Central memory CD8-positive, alpha-beta T cell (primary cell): ENCODE measurements at regions not wholly inside any gene's neighbourhood (a gene's known extent, or its start where the extent isn't known, plus 50 kb on each side); places are given as distances from the start of the nearest gene placed in this dataset.

ENCODE experiments used
- ATAC-seq: fragments of 150-1000 bp; cut with Tn5 transposase; replicated peaks from 2 replicates; pipeline ENCODE4 v1.10.0; 2022; ENCODE audit warnings: mild to moderate bottlenecking, moderate FRiP score, moderate number of reproducible peaks; ENCODE audit not compliant: poor library complexity, severe bottlenecking; ENCODE audit errors: extremely low read depth
- DNase-seq, 2 donors: peaks; one replicate each; pipeline ENCODE4 v3.0.0; 2021; ENCODE audit warnings: low spot score in 2 of 2
- H3K27ac Mint-ChIP-seq: one replicate; pipeline ENCODE4 v1.8.0; 2022; ENCODE audit warnings: low read depth, mild to moderate bottlenecking, moderate library complexity, mixed read lengths
- H3K27me3 Mint-ChIP-seq: one replicate; pipeline ENCODE4 v1.8.0; 2022; ENCODE audit warnings: mixed read lengths
- H3K36me3 Mint-ChIP-seq: one replicate; pipeline ENCODE4 v1.8.0; 2022; ENCODE audit warnings: mild to moderate bottlenecking, moderate library complexity, mixed read lengths; ENCODE audit not compliant: insufficient read depth
- H3K4me1 Mint-ChIP-seq: one replicate; pipeline ENCODE4 v1.8.0; 2022; ENCODE audit warnings: mixed read lengths
- H3K4me3 Mint-ChIP-seq: one replicate; pipeline ENCODE4 v1.8.0; 2022; ENCODE audit warnings: mild to moderate bottlenecking, moderate library complexity, mixed read lengths
- H3K9me3 Mint-ChIP-seq: one replicate; pipeline ENCODE4 v1.8.0; 2022; ENCODE audit warnings: mixed read lengths

DNA sequence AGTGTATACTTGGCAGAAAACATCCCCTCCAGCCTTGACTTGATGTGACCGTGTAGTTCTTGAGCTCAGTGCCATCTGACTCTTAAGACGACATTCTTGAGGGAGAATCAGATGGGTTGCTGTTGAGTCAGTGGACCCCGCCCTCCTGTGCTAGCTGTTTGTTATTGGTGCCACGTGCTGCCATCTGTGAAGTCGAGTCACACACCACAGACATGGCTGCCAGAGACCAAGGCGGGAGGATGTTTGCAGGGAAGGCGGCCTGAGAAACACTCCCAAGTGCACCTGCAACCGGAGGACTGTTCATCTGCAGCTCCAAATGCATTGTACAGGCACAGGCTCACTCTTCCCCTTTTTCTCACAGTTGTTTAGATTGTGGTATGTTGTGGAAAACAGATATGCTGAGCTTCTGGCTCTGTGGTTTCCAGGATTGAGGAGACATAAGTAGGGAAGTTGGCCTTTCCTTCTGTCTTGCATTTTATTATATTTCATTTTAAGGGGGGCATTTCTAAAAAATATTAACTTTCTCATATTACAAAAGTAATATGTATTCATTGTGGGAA is 345.3 kb upstream of the ZFP64 start:
- no peaks in the 10 kb centered on the region for H3K27me3 Mint-ChIP-seq
- peaks cover 3% of the 10 kb centered on the region for H3K36me3 Mint-ChIP-seq
- no peak for DNase-seq
- no peak for ATAC-seq
- peaks cover 20% of the 10 kb centered on the region for H3K4me1 Mint-ChIP-seq
- no peaks in the 10 kb centered on the region for H3K9me3 Mint-ChIP-seq
- H3K4me3 Mint-ChIP-seq = no peak overlapping the region
- H3K27ac Mint-ChIP-seq = no peak overlapping the region

DNA sequence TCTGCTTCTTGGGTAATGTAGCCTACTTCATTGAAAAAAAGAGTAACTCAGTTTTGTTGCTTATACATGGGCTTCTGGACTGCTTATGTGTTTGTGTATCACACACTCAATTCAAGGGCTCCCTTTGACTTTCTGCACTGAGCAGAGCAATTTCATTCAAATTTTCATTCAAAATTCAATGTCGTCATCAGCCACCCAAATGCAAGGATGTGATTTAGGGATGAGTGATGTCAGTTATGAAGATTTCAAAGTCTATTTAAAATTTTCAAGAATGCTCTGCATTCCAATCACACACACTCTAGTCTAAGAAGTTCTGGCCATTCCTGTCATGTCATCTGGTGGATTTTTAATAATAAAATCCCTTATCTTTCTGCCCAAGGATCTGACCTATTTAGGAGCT is 344.5 kb upstream of the ZFP64 start:
- DNase-seq (no peak), ATAC-seq (no peak)
- Mint-ChIP-seq H3K36me3 (peaks cover 3% of the 10 kb centered on the region), H3K4me3 (no peak overlapping the region), H3K9me3 (no peaks in the 10 kb centered on the region), H3K4me1 (peaks cover 13% of the 10 kb centered on the region), H3K27ac (no peak overlapping the region), H3K27me3 (no peaks in the 10 kb centered on the region)

DNA sequence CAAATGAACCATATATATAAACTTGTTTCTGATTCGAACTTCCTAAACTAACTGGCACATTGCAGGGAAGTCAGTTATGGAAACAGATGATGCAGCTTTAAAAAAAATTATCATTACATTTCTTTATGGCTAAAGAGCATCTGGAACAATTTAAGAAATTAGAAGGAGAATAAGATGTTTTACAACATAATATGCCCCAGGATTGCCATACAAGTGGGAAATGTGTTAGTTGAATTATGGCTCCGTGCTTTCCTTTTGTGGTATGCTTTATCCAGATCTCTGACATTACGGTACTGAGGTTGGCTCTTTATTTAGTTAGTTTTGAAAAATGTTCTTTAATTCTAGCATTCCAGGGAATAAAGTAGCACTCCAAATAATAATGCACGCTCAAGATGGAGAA is 343.0 kb upstream of the ZFP64 start:
- no peak for DNase-seq
- peaks cover 5% of the 10 kb centered on the region for H3K4me1 Mint-ChIP-seq
- H3K4me3 Mint-ChIP-seq = no peak overlapping the region
- no peaks in the 10 kb centered on the region for H3K9me3 Mint-ChIP-seq
- no peak overlapping the region for H3K27ac Mint-ChIP-seq
- ATAC-seq = no peak
- no peaks in the 10 kb centered on the region for H3K36me3 Mint-ChIP-seq
- no peaks in the 10 kb centered on the region for H3K27me3 Mint-ChIP-seq

DNA sequence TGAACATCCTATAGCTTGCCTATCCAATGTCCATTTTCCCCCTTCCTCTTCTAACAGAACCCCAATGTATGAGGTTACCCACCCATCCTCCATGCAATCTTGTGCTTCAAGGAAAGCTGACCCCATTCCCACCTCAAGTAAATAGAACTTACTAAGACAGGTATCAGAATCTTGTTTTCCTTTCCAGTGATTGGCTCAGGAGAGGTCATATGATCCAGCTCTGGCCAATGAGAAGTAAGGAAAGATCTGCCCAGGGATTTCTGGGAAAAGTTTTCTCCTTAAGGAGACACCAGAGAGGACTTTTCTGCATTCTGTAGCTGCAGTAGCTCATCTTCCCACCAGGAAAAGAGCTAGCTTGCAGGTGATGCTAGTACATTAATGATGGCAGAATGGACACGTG is 341.8 kb upstream of the ZFP64 start:
- Mint-ChIP-seq H3K4me1 (peaks cover 5% of the 10 kb centered on the region), H3K27me3 (no peaks in the 10 kb centered on the region), H3K36me3 (no peaks in the 10 kb centered on the region), H3K9me3 (no peaks in the 10 kb centered on the region), H3K4me3 (no peak overlapping the region), H3K27ac (no peak overlapping the region)
- no peak for DNase-seq
- ATAC-seq = no peak

DNA sequence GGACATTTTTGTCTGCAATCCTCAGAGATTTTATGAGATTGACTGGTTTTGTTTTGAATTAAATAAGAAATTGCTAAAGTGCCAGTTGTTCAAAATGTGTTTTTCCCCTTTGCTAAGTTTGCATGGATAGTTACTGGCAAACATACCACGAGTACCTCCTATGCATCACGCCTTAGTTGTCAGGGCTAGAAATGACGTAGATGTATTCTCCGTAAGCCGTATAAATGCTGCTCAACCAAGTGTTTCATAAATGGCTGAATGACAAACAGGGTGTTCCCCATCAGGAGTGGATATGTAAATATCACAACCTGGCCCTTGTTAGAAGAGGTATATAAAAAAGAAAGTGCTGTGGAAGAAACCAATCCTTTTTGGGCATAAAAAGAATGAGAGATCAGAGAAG is 341.1 kb upstream of the ZFP64 start:
- Mint-ChIP-seq H3K9me3 (no peaks in the 10 kb centered on the region), H3K4me1 (peaks cover 5% of the 10 kb centered on the region), H3K36me3 (no peaks in the 10 kb centered on the region), H3K27ac (no peak overlapping the region), H3K27me3 (no peaks in the 10 kb centered on the region), H3K4me3 (no peak overlapping the region)
- DNase-seq (no peak), ATAC-seq (no peak)

DNA sequence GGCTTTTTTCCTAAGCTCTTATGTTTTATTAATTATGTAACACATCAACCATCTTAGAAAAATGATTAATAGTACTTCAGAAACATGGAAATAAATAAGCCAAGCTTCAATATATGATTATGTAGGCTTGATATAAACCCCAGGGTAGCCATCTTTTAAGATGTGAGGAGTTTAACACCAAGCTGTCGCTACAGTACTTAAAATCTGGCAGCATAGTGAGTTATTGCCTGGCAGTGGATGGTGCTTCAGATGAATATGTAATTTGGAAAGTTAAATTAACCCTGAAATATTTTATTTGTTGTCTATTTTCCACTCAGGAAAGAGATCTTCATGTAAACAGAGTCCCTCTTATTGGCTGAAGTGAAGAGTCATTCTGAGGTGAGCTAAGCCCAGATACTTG is 339.0 kb upstream of the ZFP64 start:
- Mint-ChIP-seq H3K4me3 (no peak overlapping the region), H3K27ac (no peak overlapping the region), H3K9me3 (no peaks in the 10 kb centered on the region), H3K27me3 (no peaks in the 10 kb centered on the region), H3K4me1 (peaks cover 5% of the 10 kb centered on the region), H3K36me3 (no peaks in the 10 kb centered on the region)
- ATAC-seq = no peak
- no peak for DNase-seq

DNA sequence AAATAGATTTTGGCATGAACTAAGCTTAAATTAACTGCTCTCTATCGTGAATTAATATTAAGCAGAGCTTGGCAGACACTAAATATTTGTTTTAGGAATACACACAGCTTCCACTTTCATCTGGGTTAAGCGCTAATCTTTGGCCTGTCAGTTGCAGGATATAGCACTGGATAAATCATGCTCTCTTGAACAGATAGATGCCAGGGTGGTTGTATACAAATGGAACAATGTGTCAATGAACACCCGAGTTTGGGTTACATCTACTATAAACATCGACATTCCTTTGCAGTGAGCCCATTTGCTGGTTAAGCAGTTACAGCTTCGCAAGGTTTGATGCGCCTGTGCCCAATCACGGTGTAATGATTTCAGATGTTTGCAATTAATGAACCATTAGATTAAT is 338.2 kb upstream of the ZFP64 start:
- no peak overlapping the region for H3K27ac Mint-ChIP-seq
- peaks cover 5% of the 10 kb centered on the region for H3K4me1 Mint-ChIP-seq
- no peaks in the 10 kb centered on the region for H3K27me3 Mint-ChIP-seq
- DNase-seq (no peak), ATAC-seq (no peak)
- no peaks in the 10 kb centered on the region for H3K9me3 Mint-ChIP-seq
- no peak overlapping the region for H3K4me3 Mint-ChIP-seq
- H3K36me3 Mint-ChIP-seq = no peaks in the 10 kb centered on the region

DNA sequence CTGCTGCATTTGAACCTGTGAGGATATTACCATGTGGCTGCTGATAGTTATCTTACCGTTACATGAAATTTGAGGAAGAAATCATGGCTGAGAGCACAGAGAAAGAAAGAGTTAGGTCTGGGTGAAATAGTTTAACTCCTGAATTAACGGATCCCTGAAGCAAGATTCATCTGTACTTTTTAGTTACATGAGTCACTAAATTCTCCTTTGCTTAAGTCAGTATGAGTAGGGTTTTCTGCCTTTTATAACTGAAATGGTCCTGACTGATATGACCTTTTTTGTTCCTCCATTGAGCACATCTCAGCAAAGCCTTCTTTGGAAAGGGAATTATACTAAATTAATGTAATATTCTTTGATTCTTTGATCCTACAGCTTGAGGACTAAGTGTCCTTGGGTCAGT is 333.3 kb upstream of the ZFP64 start:
- ATAC-seq (no peak), DNase-seq (no peak)
- Mint-ChIP-seq H3K4me3 (no peak overlapping the region), H3K27me3 (no peaks in the 10 kb centered on the region), H3K9me3 (no peaks in the 10 kb centered on the region), H3K4me1 (peaks cover 7% of the 10 kb centered on the region), H3K27ac (no peak overlapping the region), H3K36me3 (no peaks in the 10 kb centered on the region)

DNA sequence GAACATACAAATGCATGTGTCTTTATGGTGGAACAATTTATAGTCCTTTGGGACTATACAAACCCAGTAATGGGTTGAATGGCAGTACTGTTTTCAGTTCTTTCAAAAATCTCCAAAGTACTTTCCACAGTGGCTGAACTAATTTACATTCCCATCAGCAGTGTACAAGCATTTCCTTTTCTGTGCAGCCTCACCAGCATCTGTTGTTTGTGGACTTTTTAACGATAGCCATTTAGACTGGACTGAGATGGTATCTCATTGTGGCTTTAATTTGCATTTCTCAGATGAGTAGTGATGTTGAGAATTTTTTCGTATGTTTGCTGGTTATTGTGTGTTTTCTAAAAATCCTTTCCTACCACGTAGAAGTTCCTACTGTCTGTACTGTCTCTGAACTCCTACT is 327.2 kb upstream of the ZFP64 start:
- no peak overlapping the region for H3K27ac Mint-ChIP-seq
- no peak for ATAC-seq
- H3K4me3 Mint-ChIP-seq = no peak overlapping the region
- H3K36me3 Mint-ChIP-seq = no peaks in the 10 kb centered on the region
- no peaks in the 10 kb centered on the region for H3K9me3 Mint-ChIP-seq
- H3K27me3 Mint-ChIP-seq = peaks cover 10% of the 10 kb centered on the region
- no peak for DNase-seq
- H3K4me1 Mint-ChIP-seq = peaks cover 11% of the 10 kb centered on the region

DNA sequence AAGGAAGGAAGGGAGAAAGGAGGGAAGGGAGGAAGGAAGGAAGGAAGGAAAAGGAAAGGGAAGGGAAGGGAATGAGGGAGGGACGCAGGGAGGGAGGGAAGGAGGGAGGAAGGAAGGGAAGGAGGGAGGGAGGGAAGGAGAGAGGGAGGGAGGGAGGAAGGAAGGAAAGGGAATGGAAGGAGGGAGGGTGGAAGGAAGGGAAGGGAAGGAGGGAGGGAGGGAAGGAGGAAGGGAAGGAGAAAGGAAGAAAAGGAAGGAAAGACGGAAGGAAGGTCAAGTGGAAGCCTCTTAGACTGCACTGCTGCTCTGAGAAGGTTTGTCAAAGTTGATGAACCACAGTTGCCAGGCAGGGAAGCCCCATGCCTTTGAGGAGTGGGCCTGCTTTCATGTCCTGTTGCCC is 324.3 kb upstream of the ZFP64 start:
- Mint-ChIP-seq H3K4me3 (no peak overlapping the region), H3K27ac (no peak overlapping the region), H3K4me1 (peaks cover 6% of the 10 kb centered on the region), H3K9me3 (no peaks in the 10 kb centered on the region), H3K36me3 (no peaks in the 10 kb centered on the region), H3K27me3 (peaks cover 10% of the 10 kb centered on the region)
- ATAC-seq = no peak
- no peak for DNase-seq

DNA sequence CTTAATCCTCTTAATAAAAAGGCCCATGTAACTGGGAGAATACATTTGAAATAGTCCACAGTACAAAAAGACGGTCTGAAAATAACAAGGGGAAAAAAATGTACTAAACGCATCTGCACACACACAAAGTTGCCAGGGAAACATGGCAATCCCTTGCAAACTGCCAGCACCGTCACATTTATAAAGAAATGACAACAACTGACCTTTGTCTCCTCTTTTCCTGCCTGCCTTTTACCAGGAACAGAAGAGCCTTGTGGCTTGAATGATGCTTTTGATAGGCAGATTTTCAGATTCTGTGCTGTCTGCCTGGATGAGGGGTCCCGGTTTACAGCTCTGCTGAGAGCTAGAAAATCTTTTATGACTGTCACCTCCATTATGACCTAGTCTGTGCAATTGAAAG is 308.6 kb upstream of the ZFP64 start:
- DNase-seq = no peak
- Mint-ChIP-seq H3K27me3 (peaks cover 48% of the 10 kb centered on the region), H3K4me3 (no peak overlapping the region), H3K27ac (no peak overlapping the region), H3K36me3 (no peaks in the 10 kb centered on the region), H3K9me3 (peaks cover 7% of the 10 kb centered on the region), H3K4me1 (no peaks in the 10 kb centered on the region)
- ATAC-seq = no peak

DNA sequence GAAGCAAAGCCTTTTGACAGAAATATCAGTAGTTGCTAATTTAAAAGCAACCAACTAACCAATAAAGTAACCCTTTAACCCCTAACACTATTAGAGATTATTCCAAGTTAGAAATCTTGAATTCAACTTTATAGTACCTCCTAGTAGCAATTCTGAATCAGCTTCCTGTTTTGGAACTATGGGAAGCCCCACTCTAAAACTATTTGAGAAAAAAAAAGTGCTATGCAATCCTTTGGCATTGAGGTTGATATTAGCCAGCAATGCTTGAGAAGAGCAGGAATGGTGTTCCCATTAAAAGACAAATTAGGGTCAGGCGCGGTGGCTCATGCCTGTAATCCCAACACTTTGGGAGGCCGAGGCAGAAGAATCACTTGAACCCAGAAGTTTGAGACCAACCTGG is 306.2 kb upstream of the ZFP64 start:
- H3K36me3 Mint-ChIP-seq = no peaks in the 10 kb centered on the region
- H3K9me3 Mint-ChIP-seq = no peaks in the 10 kb centered on the region
- ATAC-seq = no peak
- peaks cover 38% of the 10 kb centered on the region for H3K27me3 Mint-ChIP-seq
- no peak overlapping the region for H3K4me3 Mint-ChIP-seq
- no peak for DNase-seq
- H3K27ac Mint-ChIP-seq = no peak overlapping the region
- peaks cover 13% of the 10 kb centered on the region for H3K4me1 Mint-ChIP-seq

DNA sequence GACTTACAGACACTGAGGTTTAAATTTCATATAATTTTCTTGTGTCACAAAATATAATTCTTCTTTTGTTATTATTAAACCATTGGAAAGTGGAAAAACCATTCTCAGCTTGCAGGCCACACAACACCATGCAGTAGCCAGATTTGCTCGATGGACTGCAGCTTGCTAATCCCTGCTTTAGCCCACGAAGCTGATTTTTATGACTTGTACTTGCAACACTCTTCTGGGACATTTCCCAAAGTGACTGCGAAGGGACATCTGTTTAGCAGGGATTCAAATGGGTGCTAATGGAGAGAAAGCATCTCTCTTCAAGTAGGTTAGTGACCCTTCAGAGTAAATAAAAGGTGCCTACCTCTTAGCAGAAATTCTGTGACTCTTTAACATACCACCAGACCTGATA is 304.6 kb upstream of the ZFP64 start:
- Mint-ChIP-seq H3K4me1 (peaks cover 13% of the 10 kb centered on the region), H3K36me3 (no peaks in the 10 kb centered on the region), H3K4me3 (no peak overlapping the region), H3K27ac (no peak overlapping the region), H3K27me3 (peaks cover 26% of the 10 kb centered on the region), H3K9me3 (peaks cover under 1% of the 10 kb centered on the region)
- ATAC-seq (no peak), DNase-seq (no peak)

DNA sequence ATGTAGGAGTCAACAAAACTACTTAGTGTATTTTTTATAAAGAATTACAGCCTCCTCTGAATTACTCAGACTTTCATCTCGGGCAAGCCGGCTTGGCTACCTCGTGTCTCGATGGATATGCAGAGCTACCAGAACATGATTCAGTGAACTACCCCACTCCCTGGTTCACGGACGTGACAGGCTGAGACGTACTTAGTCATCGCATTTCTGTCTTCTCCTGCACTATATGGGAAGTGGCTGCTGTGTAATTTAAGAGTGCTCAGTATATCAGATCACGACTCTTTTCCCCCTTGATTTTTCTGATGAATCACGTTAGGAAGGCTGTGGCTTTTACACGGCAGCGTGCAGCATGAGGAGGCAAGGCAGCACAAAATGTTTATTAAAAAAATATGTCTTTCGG is 302.7 kb upstream of the ZFP64 start:
- Mint-ChIP-seq H3K27ac (no peak overlapping the region), H3K4me3 (no peak overlapping the region), H3K27me3 (peaks cover 26% of the 10 kb centered on the region), H3K4me1 (peaks cover 13% of the 10 kb centered on the region), H3K9me3 (peaks cover 5% of the 10 kb centered on the region), H3K36me3 (no peaks in the 10 kb centered on the region)
- DNase-seq = no peak
- ATAC-seq = no peak
